ENCODE measurements at regions not wholly inside any gene's neighbourhood (a gene's known extent, or its start where the extent isn't known, plus 50 kb on each side); places are given as distances from the start of the nearest gene placed in this dataset.

DNA sequence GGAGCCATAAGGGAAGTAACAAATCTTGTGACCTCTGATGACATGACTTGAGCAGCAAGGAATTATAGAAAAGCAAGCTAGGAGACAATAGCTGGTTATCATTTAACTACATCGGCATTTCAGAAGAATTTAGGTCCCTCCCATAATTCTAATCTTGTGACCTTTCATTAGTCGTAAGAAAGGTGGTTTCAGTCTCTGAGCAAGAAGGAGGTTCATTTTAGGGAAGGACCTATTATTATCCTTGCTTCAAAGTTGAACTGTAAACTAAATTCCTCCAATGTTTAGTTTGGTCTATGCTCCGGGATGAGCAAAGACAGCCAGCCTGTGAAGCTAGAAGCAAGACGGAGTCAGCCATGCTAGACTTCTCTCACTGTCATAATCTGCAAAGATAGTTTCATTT lies 159.6 kb downstream of the SLC16A9 start:
- no peak for DNase-seq

- no peak for DNase-seq
These were observed 171.0 kb downstream of the SLC16A9 start for GRCh38 chr10:59538623-59539022.

- DNase-seq = no peak
These were observed 172.1 kb downstream of the SLC16A9 start for GRCh38 chr10:59537501-59537900.

DNA sequence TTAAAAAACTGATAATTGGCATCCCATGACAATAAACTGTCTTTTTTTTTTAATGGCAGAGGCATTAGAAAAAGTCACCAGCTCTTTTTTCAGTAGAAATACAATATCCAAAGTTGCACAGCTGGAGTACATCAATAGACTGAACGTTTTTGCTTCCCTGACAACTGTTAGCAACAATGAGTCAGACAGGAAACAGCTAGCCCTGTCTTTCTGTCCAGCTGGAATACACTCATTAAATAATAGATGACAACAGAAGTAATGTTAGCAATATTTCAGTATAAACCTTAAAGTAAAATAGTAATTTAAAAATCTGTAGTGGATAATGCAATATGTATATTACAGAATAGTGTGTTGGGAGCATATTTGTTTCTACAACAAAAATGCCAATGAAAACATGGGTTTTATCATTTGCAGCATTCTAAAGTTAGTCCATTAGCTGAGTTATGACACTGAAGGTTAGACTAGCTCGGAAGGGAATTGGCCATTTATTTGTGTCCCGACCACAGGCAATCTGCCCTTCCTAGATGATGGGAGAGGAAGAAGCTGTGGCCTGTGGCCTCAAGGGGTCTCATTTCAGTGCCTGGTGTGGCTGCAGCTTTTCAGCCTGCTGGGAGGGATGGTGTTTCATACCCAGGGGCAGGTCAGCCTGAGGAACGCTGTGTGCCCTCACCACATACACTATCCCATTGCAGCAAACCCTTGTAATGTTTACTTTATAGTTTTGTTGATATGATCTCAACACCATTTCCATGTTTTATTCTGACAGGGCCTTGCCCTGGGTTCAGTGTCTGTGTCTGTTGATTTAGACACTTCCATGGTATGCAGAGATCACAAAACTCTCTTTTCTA lies 173.3 kb downstream of the SLC16A9 start:
- DNase-seq = no peak

- DNase-seq = no peak
These were observed 162.0 kb upstream of the FAM13C start for GRCh38 chr10:59524348-59524747.

DNA sequence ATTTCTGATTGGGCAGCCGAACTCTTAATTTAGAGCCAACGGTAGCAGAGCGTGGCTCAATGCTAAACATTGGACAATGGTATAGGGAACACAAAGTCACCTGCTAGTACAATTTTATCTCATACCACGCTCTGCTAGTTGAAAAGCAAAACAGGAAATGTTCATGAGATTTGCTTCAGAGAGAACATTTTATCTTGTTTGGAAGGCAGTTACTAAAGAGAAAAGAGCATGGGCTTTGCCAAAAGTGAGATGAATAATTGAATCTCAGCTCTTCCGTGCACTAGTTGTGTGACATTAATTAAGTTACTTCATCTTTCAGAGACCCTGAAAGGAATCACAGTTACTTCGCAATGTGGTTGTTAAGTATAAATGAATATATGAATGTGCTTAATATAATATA lies 161.5 kb upstream of the FAM13C start:
- DNase-seq = no peak

- DNase-seq = no peak
These were observed 155.6 kb upstream of the FAM13C start for GRCh38 chr10:59517996-59518395.

DNA sequence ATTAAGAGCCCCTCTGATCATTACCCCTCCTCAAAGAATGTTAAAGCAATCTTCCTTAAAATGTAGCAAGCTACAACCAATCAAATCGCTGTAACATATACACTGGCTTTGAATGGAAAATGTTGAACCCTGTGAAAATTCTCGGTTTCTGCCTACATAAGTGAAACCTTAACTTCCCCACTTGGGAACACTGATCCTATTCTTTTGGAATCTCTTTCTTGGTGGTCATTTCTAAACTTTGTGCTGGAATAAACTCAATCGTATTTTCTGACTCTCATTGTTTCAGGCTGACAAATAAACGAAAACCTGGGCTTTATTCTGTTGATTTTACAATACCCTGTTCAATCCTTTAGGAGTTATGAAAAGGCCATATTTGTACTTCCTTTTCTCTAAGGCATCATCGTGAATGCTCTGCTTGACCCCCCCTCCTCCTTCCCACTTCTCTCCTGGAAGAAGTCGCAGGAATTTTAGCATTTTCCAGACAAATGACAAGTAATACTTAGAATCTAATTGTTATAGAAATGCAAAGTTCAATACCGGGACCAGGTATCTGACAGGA lies 155.1 kb upstream of the FAM13C start:
- no peak for DNase-seq

DNA sequence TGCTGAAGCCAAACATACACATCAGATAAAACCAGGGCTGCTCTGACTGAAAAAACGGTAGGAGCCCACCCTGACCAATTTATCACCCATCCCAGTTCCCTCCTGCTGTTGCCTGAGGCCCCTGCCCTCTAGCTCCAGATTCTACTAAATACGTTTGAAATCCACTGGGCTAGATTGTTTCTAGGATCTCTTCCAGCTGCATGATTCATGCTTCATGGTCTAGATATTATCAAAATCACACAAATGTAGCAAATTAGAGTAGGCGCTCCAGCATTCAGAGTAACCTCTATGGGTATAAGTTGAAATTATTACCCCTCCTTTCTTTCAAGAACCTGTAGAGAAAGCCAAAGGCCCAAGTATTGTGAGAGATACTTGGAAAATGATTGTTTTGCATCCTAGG lies 151.2 kb upstream of the FAM13C start:
- no peak for DNase-seq

DNA sequence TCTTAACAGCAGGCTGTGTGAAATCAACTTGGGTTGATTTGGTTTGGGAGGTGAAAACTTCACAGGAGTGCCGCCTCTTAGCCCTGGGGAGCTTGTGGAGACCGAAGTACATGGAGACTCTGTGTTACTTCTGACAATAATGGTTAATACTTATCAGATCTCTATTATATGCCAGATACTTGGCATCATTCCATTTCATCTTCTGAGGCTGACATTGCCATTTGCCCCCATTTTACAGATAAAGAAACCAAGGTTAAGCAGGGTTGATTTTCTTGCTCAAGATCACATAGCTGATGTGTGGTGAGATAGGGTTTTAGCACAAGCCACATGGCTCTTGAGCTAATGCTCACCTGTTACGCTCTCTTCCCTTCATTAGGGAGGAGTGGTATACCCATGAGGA lies 150.6 kb upstream of the FAM13C start:
- DNase-seq = no peak

DNA sequence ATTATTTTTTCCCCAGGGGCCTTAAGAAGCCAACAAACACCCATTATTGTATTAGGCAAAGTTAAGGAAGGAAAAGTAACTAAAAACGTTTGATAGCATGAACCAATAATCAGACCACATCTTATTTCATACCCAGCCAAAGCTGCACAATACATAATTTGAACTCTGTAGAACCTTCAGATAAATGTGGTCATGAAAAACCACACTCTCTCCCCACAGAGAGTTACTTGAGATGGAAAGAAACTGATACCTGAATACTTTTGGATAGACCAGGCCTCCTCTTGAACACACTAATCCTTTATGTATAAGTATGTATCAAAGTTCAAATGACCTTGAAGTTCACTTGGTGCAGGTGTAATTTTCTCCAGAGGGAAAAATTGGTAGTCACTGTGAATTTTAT lies 146.6 kb upstream of the FAM13C start:
- no peak for DNase-seq

DNA sequence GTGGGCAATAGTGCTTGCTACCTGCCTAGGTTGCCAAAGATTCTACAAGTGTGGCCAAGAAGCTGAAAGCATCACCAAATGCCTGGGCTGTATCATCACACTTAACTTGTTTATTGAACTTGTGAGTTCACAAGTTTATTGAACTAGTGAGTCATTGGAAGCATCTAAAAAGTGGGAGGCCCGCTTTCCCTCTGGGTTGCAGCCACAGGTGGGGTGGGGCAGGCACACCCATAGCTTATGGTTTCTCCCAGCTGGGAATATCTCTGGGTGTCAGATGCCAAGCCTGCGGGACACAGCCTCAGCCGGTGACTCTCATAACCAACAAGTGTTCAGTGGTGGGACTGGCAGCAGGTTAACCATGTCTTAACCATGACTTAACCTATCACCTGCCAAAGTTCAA lies 145.9 kb upstream of the FAM13C start:
- no peak for DNase-seq

DNA sequence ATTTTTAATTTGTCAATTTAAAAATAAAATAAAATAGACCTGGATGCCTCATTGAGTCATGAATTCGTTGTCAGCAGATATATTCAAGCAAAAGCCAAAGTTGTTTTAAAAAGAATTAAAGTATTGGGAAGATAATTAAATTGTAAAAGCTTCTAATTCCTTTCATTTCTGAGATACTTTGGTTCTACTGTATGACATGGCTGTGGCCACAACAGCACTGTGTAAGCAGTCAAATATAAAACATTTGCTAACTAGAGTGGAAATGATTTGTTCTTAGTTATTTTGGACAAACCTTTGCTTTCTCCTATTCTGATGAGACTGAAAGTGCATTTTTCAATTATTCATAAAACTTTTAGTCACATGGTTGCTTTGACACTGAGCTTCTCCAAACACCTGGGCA lies 143.6 kb upstream of the FAM13C start:
- no peak for DNase-seq

- DNase-seq = no peak
These were observed 137.1 kb upstream of the FAM13C start for GRCh38 chr10:59499460-59499859.

DNA sequence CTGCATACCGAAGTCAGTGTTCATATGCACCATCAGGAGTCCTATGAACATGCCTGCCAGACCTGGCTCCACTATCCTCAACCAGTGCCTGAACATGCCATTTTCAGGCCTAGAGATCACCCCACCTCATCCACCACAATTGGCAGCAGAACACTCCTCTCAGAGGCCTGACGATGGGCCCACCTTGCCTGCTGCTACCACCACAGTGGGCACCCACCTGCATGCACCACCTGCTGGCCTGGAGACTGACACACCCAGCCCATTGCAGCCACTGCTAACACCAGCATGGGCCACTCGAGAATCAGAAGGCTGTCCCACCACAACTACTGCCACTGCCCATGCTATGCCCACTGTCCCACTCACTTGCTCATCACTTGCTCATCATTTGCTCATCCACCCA lies 130.7 kb upstream of the FAM13C start:
- DNase-seq = no peak

- DNase-seq = no peak
These were observed 117.1 kb upstream of the FAM13C start for GRCh38 chr10:59479426-59479825.

GRCh38 chr10:59470570-59470969 lies 108.2 kb upstream of the FAM13C start:
- no peak for DNase-seq

- DNase-seq = no peak
These were observed 102.7 kb upstream of the FAM13C start for GRCh38 chr10:59465088-59465487.

- no peak for DNase-seq
These were observed 102.1 kb upstream of the FAM13C start for GRCh38 chr10:59464483-59464882.

- no peak for DNase-seq
These were observed 101.6 kb upstream of the FAM13C start for GRCh38 chr10:59463909-59464308.

- no peak for DNase-seq
These were observed 98.3 kb upstream of the FAM13C start for GRCh38 chr10:59460601-59461000.

- no peak for DNase-seq
These were observed 93.8 kb upstream of the FAM13C start for GRCh38 chr10:59456199-59456598.

DNA sequence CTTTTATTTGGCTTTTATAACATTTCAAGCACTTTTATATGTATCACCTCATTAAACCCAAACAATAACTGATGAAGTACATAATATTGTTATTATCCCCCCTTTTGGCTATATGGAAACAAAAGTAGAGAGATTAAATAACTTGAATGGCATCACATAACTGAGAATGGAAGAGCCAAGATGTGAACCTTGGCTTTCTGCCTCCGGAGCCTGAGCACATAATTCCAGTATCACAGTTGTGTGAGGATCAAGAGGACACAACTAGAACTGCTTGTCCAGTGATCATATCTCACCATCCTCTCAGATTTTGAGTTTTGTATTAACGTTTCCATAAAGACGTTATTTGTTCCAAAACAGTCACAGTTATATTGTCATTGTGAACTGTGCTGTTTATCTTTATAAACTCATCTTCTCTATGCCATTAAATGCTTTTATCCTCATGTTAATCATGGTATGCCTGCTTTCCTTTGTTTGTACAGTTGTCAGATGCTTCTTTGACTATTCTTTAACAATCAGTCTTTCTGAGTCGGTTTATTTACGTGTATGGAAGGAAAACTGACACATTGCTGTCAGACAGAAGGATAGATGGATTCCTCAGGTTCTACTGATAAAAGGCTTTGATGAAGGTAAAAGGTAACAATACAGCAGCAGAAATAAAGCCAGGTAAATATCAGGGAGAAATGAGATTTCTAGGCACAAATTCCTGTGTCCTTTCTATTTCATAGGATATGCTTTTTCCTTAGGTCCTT lies 92.0 kb upstream of the FAM13C start:
- no peak for DNase-seq

DNA sequence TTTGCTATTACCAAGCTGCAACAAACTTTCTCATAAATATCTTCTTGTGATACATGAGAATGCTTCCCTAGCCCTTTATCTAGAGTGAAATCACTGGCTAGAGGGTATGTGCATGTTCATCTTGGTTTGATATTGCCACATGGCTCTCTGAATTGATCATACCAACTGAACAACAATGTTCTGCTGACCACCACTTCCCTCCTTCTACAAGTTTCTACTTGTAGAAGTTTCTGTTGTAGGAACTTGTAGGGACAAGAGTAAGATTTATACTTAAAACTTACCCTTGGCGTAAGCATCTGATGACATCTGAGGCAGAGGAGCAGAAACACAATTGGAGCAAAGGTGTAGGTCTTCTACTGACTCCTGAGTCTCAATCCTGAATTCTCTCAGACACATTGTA lies 86.3 kb upstream of the FAM13C start:
- no peak for DNase-seq
